ENCODE measurements at regions not wholly inside any gene's neighbourhood (a gene's known extent, or its start where the extent isn't known, plus 50 kb on each side); places are given as distances from the start of the nearest gene placed in this dataset.
"Not testable (repeated sequence)": the region's sequence is repeated elsewhere in the genome, so short reads cannot be mapped to it uniquely, and the experiment has no call there.

DNA sequence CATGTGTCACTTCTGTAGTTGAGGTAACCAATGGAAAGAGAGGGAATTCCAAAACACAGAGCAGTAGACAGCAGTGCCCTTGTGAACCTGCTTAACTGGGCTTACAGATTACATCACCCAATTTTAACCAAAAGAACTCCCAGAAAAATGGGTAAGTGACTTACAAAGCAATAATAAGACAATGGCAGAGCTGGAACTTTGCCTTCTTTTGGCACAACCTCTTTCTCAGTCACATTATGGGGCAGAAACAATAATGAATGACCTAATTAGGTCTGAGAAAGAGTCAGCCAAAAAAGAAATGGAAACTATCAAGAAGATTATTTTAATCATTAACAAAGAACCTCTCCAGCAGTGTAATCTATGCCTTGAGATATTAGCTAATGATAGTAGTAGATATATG, 146.5 kb downstream of the SPATA31D1 start:
- no peak for DNase-seq (ENCODE audit: extremely low read depth, low read depth)
- TF ChIP-seq, protein P1, sequence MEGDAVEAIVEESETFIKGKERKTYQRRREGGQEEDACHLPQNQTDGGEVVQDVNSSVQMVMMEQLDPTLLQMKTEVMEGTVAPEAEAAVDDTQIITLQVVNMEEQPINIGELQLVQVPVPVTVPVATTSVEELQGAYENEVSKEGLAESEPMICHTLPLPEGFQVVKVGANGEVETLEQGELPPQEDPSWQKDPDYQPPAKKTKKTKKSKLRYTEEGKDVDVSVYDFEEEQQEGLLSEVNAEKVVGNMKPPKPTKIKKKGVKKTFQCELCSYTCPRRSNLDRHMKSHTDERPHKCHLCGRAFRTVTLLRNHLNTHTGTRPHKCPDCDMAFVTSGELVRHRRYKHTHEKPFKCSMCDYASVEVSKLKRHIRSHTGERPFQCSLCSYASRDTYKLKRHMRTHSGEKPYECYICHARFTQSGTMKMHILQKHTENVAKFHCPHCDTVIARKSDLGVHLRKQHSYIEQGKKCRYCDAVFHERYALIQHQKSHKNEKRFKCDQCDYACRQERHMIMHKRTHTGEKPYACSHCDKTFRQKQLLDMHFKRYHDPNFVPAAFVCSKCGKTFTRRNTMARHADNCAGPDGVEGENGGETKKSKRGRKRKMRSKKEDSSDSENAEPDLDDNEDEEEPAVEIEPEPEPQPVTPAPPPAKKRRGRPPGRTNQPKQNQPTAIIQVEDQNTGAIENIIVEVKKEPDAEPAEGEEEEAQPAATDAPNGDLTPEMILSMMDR (IDR thresholded peaks at IDR 0.05; ENCODE audit: low read depth, low read length): no peak

DNA sequence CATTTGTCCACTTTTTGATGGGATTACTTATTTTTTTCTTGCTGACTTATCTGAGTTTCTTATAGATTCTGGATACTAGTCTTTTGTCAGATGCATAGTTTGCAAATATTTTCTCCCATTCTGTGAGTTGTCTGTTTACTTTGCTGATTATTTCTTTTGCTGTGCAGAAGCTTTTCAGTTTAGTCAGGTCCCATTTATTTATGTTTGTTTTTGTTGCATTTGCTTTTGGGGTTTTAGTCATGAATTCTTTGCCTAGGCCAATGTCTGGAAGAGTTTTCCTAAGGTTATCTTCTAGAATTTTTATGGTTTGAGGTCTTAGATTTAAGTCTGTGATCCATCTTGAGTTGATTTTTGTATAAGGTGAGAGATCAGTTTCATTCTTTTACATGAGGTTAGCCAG, 149.5 kb downstream of the SPATA31D1 start:
- DNase-seq (ENCODE audit: extremely low read depth, low read depth): not testable (repeated sequence)

DNA sequence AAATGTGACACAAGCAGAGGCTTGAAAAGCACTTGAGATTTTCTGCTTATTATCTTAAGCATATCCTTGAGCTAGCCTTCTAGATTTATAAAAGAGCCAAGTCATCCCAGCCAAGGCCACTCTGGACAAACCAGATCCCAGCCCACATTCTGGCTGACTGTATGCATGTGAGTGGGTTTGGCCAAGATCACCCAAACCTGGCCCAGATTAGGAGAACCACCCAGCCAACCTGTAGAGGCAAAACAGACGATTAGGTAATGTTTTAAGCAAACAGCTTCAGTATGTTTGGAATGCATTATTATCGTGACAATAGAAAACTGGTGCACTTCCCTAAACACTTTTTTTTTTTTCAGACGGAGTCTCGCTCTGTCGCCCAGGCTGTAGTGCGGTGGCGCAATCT, 151.9 kb downstream of the SPATA31D1 start:
- no peak for DNase-seq (ENCODE audit: extremely low read depth, low read depth)
- TF ChIP-seq, protein P1 (IDR thresholded peaks at IDR 0.05; ENCODE audit: low read depth, low read length): no peak

DNA sequence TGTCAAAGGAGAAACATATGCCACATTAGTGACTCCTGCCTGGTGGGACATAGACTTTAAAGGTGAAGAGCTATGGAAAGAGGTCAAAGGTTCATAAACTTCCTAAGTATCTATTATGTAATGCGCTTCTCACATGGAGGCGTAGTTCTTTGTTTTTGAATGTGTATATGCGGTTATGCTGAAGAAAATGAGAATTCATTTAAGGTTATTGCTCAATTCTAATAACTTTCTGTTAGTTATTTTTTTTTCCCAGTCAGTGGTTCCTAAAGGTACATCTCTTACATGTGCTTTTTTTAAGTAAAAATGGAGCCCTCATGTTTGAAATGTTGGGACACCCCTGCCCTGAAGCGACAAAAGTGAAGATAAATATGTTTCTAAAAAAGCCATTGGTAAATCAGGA, 156.2 kb downstream of the SPATA31D1 start:
- TF ChIP-seq, protein P1 (IDR thresholded peaks at IDR 0.05; ENCODE audit: low read depth, low read length): no peak

DNA sequence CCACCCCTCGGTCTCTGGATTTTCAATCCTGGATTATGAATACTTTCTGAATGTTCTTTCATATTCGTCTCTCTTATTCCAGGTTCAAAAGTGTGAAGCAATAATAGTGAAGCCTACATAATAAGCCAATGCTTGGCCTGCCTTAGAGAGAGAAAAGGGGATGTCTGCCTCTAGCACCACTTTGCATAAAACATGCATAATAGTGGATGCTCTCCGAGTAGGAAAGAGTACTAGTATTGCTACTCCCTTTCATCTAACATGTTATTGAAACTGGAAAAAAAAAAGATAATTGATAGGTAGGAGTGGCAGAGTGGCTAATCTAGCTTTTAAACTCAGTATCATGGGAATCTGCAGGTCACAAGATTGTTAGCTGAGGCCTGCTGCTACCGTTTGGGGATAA, 158.1 kb downstream of the SPATA31D1 start:
- DNase-seq (ENCODE audit: extremely low read depth, low read depth): no peak
- TF ChIP-seq, protein P1 (IDR thresholded peaks at IDR 0.05; ENCODE audit: low read depth, low read length): no peak

More for the DNA sequence above, 156.2 kb downstream of the SPATA31D1 start:
- DNase-seq (ENCODE audit: extremely low read depth, low read depth): no peak

DNA sequence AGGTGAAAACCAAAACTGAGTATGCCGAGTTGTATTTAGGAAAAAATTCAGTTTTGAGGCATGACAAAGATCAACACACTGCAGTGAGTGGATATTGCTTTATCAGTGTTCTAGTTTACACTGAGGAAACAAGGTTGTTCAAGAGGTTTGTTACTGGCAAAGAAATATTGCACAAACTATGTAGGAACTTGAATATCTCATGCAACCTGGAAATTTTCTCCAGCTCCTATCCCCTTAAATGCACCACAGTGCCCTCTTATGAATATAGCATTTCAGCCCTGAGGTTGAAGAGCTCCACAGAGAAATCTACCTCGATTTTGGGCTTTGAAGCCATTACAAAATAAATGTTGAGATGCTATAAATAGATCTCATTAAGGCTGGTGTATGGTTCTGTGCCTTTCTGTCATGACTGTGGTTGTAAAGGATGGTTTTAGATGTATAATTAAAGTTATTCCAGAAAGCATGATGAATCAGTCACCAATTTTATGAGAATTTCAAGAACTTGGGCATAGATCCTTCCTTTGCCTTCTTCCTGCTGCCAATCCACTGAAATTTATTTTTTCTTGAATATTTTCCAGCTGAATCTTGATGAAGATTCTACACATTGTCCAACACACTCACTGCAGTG, 159.3 kb downstream of the SPATA31D1 start:
- TF ChIP-seq, protein P1 (IDR thresholded peaks at IDR 0.05; ENCODE audit: low read depth, low read length): no peak
- no peak for DNase-seq (ENCODE audit: extremely low read depth, low read depth)

DNA sequence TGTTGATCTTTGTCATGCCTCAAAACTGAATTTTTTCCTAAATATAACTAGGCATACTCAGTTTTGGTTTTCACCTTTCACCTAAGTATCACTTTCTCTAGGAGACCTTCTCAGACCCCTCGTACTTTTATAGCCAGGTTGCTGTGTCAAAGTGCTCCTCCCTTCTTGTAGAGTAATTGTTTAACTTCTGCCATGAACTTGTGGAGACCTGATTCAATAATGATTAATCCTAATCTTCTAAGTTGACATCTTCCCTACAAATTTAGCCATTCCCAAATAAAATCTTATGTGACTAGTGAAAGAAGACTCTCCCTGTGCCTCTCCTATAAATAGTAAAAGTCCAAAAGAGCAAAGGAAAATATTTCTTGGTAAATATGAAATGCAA, 159.8 kb downstream of the SPATA31D1 start:
- TF ChIP-seq, protein P1 (IDR thresholded peaks at IDR 0.05; ENCODE audit: low read depth, low read length): no peak
- DNase-seq (ENCODE audit: extremely low read depth, low read depth): no peak

DNA sequence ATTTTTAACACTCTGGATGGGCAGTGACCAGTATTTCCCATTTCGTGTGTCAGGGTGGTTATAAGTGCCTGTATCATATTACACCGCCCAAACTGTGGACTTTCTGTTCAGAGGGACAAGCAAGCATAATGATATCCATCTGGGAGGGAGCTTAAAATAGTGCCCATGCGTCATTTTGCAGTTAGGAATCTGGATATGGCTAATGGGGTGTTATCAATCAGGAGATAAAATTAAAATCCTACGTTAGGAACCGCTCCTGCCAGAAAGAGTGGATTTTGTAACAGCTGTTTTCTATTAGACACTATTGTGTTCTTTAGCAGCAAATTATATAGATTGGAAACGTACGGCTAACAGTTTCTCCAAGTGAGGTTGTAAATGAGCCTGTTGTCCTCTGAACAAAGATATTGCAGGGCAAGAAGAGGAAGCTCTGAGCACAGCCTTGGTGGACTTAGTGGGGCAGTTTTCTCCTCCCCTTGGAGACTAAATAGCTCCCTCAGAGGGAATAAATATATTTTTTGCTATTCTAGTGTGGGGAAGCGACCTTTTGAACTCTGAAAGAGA, 160.4 kb downstream of the SPATA31D1 start:
- DNase-seq (ENCODE audit: extremely low read depth, low read depth): peak; percentile 91
- TF ChIP-seq, protein P1 (IDR thresholded peaks at IDR 0.05; ENCODE audit: low read depth, low read length): no peak
